OCI-LY1 (cell line): ENCODE measurements at regions not wholly inside any gene's neighbourhood (a gene's known extent, or its start where the extent isn't known, plus 50 kb on each side); places are given as distances from the start of the nearest gene placed in this dataset.

ENCODE experiments used
- H2AFZ ChIP-seq: fragments of 200-600 bp; sonication (generic), shearing (Covaris generic); 2 replicates; pipeline ENCODE4 v1.6.0; 2014; ENCODE audit warnings: antibody characterized with exemption, mild to moderate bottlenecking, low read length
- H3F3A ChIP-seq: fragments of 200-600 bp; sonication (generic), shearing (Covaris generic); 2 replicates; pipeline ENCODE4 v1.6.0; 2014; ENCODE audit warnings: mild to moderate bottlenecking, antibody characterized with exemption, low read length, moderate library complexity; ENCODE audit not compliant: insufficient read depth
- H3K27ac ChIP-seq: fragments of 200-600 bp; sonication (generic); 2 replicates; pipeline ENCODE4 v1.5.1; 2014; ENCODE audit warnings: low read length, mixed run types, mild to moderate bottlenecking, low read depth; ENCODE audit not compliant: poor library complexity, severe bottlenecking
- H3K27me3 ChIP-seq: fragments of 200-600 bp; sonication (generic); 2 replicates; pipeline ENCODE4 v1.6.0; 2014; ENCODE audit warnings: antibody characterized with exemption, mild to moderate bottlenecking, low read length, moderate library complexity; ENCODE audit not compliant: insufficient read depth
- H3K36me3 ChIP-seq: fragments of 200-600 bp; sonication (generic); 2 replicates; pipeline ENCODE4 v1.6.1; 2014; ENCODE audit warnings: mild to moderate bottlenecking, antibody characterized with exemption, low read length, moderate library complexity, mixed read lengths; ENCODE audit not compliant: insufficient read depth
- H3K4me1 ChIP-seq: fragments of 200-600 bp; sonication (generic); 2 replicates; pipeline ENCODE4 v1.5.1; 2014; ENCODE audit warnings: mild to moderate bottlenecking, low read length, moderate library complexity; ENCODE audit not compliant: insufficient read depth, severe bottlenecking
- H3K4me2 ChIP-seq: fragments of 200-600 bp; sonication (generic), shearing (Covaris generic); 2 replicates; pipeline ENCODE4 v1.6.1; 2014; ENCODE audit warnings: low read length
- H3K4me3 ChIP-seq: fragments of 200-600 bp; sonication (generic); 2 replicates; pipeline ENCODE4 v1.5.1; 2014; ENCODE audit warnings: low read length, low read depth, mild to moderate bottlenecking, mixed read lengths; ENCODE audit not compliant: poor library complexity, severe bottlenecking
- H3K79me2 ChIP-seq: fragments of 200-600 bp; shearing (Covaris generic); 2 replicates; pipeline ENCODE4 v1.6.1; 2016; ENCODE audit warnings: mixed run types, low read length, mixed read lengths; ENCODE audit not compliant: insufficient read depth
- H3K9ac ChIP-seq: fragments of 200-600 bp; sonication (generic), shearing (Covaris generic); 2 replicates; pipeline ENCODE4 v1.6.1; 2014; ENCODE audit warnings: mild to moderate bottlenecking, low read length, mixed read lengths
- H3K9me2 ChIP-seq: fragments of 200-600 bp; sonication (generic), shearing (Covaris generic); 2 replicates; pipeline ENCODE4 v1.6.1; 2014; ENCODE audit warnings: low read depth, mild to moderate bottlenecking, low read length, mixed read lengths
- H3K9me3 ChIP-seq: fragments of 200-600 bp; shearing (Covaris generic); 2 replicates; pipeline ENCODE4 v1.6.1; 2014; ENCODE audit warnings: low read length, mixed read lengths
- H4K20me1 ChIP-seq: fragments of 200-600 bp; sonication (generic), shearing (Covaris generic); 2 replicates; pipeline ENCODE4 v1.6.0; 2016; ENCODE audit warnings: mild to moderate bottlenecking, low read length; ENCODE audit not compliant: insufficient read depth
- CTCF ChIP-seq: fragments of 200-600 bp; sonication (generic), shearing (Covaris generic); IDR thresholded peaks from 2 replicates; pipeline ENCODE4 v1.5.1; 2017; ENCODE audit warnings: mild to moderate bottlenecking, antibody characterized with exemption, low read length, moderate library complexity, mixed read lengths
- EZH2 ChIP-seq: fragments of 200-600 bp; sonication (generic), shearing (Covaris generic); IDR thresholded peaks from 2 replicates; pipeline ENCODE4 v1.8.0; 2017; ENCODE audit warnings: borderline replicate concordance, mixed run types, mild to moderate bottlenecking, antibody characterized with exemption, low read length, moderate library complexity, mixed read lengths

- Histone ChIP-seq H3K27me3 (no peaks in the 10 kb centered on the region; the same call in 1 of the 2 replicates), H3K4me3 (no peak overlapping the region), H3K4me2 (no peak overlapping the region), H3K4me1 (peaks cover 3% of the 10 kb centered on the region), H3K9ac (no peak overlapping the region), H2AFZ (no peak overlapping the region), H3K27ac (no peak overlapping the region), H3F3A (no peaks in the 10 kb centered on the region), H3K79me2 (no peaks in the 10 kb centered on the region), H3K36me3 (no peaks in the 10 kb centered on the region), H3K9me2 (no peaks in the 10 kb centered on the region), H4K20me1 (no peaks in the 10 kb centered on the region), H3K9me3 (no peaks in the 10 kb centered on the region)
- TF ChIP-seq CTCF (no peak), EZH2 (no peak)
Measured at GRCh38 chr6:14630016-14630415, 512.4 kb downstream of the CD83 start.

- Histone ChIP-seq H3K4me1 (peaks cover 21% of the 10 kb centered on the region), H3K4me3 (no peak overlapping the region), H3K4me2 (no peak overlapping the region)
Measured at GRCh38 chr6:14633479-14633878, 515.9 kb downstream of the CD83 start.

GRCh38 chr6:14634072-14634471 is 516.5 kb downstream of the CD83 start:
- H3F3A ChIP-seq: no peaks in the 10 kb centered on the region
- H3K9ac ChIP-seq: no peak overlapping the region
- TF ChIP-seq EZH2 (no peak), CTCF (no peak)
- no peak overlapping the region for H2AFZ ChIP-seq
- peaks cover 27% of the 10 kb centered on the region for H3K4me1 ChIP-seq
- H4K20me1 ChIP-seq: no peaks in the 10 kb centered on the region
- no peak overlapping the region for H3K27ac ChIP-seq
- no peaks in the 10 kb centered on the region for H3K9me3 ChIP-seq
- no peaks in the 10 kb centered on the region for H3K36me3 ChIP-seq
- H3K27me3 ChIP-seq: no peaks in the 10 kb centered on the region
- H3K4me2 ChIP-seq: no peak overlapping the region
- no peaks in the 10 kb centered on the region for H3K79me2 ChIP-seq
- H3K9me2 ChIP-seq: no peaks in the 10 kb centered on the region
- no peak overlapping the region for H3K4me3 ChIP-seq

More at GRCh38 chr6:14633479-14633878, 515.9 kb downstream of the CD83 start:
- Histone ChIP-seq H3K9me3 (no peaks in the 10 kb centered on the region), H3K36me3 (no peaks in the 10 kb centered on the region), H3F3A (no peaks in the 10 kb centered on the region), H3K27me3 (no peaks in the 10 kb centered on the region), H3K9ac (no peak overlapping the region), H2AFZ (no peak overlapping the region), H3K9me2 (no peaks in the 10 kb centered on the region), H4K20me1 (no peaks in the 10 kb centered on the region), H3K79me2 (no peaks in the 10 kb centered on the region), H3K27ac (no peak overlapping the region)
- TF ChIP-seq CTCF (no peak), EZH2 (no peak)
